Epithelial cell of proximal tubule (primary cell): ENCODE measurements at regions not wholly inside any gene's neighbourhood (a gene's known extent, or its start where the extent isn't known, plus 50 kb on each side); places are given as distances from the start of the nearest gene placed in this dataset.

Experiments
- DNase-seq: peaks from one replicate; pipeline ENCODE4 v3.0.0-alpha.2; 2011; ENCODE audit warnings: low read depth
- H3K4me3 ChIP-seq: 2 replicates; pipeline ENCODE4 v1.5.1; 2011; ENCODE audit warnings: low read depth, mild to moderate bottlenecking, low read length
- CTCF ChIP-seq: conservative IDR thresholded peaks from 2 replicates; pipeline ENCODE4 v1.5.1; 2012; ENCODE audit warnings: low read depth, mild to moderate bottlenecking, low read length

GRCh38 chr1:10848109-10848684, 51.8 kb upstream of the CASZ1 start:
- TF ChIP-seq CTCF: no peak
- H3K4me3 ChIP-seq: no peak overlapping the region
- no peak for DNase-seq

- no peak overlapping the region for H3K4me3 ChIP-seq
- no peak for DNase-seq
- no peak for TF ChIP-seq CTCF
Observed at GRCh38 chr1:10850026-10850425, 53.6 kb upstream of the CASZ1 start.

- TF ChIP-seq CTCF: no peak
- H3K4me3 ChIP-seq: no peak overlapping the region
- DNase-seq: no peak
Observed at GRCh38 chr1:10851024-10852013, 54.9 kb upstream of the CASZ1 start.

- no peak overlapping the region for H3K4me3 ChIP-seq
- no peak for TF ChIP-seq CTCF
- no peak for DNase-seq
Observed at GRCh38 chr1:10852018-10852417, 55.6 kb upstream of the CASZ1 start.

- no peak for DNase-seq
- H3K4me3 ChIP-seq: no peak overlapping the region
- no peak for TF ChIP-seq CTCF
Observed at GRCh38 chr1:10852486-10852885, 56.0 kb upstream of the CASZ1 start.

- no peak for TF ChIP-seq CTCF
- DNase-seq: no peak
Observed at GRCh38 chr1:10852998-10853520, 56.6 kb upstream of the CASZ1 start.

More at GRCh38 chr1:10852998-10853520, 56.6 kb upstream of the CASZ1 start:
- no peak overlapping the region for H3K4me3 ChIP-seq
